Activated CD8-positive, alpha-beta memory T cell treated with anti-CD3 and anti-CD28 coated beads, Interleukin-2, amount 50 U/mL, for 4 hours (primary cell): ENCODE measurements at regions not wholly inside any gene's neighbourhood (a gene's known extent, or its start where the extent isn't known, plus 50 kb on each side); places are given as distances from the start of the nearest gene placed in this dataset.

Experiments
- DNase-seq: peaks from one replicate; pipeline ENCODE4 v3.0.0-alpha.2; 2020

DNA sequence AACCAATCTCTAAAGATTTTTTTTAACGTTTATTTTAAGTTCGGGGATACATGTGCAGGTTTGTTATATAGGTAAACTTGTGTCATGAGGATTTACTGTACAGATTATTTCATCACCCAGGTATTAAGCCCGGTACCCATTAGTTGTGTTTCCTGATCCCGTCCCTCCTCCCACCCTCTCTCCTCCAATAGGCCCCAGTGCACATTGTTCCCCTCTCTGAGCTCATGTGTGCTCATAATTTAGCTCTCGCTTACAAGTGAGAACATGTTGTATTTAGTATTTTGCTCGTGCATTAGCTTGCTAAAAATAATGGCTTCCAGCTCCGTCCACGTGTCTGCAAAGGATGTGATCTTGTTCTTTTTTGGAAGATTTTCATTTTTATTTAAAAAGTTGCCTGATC is 2309.4 kb upstream of the AGA start:
- no peak for DNase-seq

DNA sequence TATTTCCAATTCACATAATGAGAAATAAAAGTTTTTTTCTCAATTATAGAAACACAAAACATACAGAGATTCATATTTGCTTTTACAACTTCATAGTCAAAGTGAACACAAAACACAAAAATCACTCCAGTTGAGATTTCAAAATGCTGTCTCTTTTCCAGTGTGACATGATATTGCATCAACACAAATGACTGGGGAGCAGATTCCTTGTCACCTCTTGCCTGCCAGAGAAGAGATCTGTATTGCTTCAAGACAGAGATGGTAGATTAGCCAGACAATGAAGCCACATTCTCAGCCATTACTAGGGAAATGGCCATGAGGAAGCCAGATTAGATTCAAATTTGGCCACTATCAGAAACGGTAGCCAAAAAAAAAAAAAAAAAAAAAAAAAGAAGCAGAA is 2313.1 kb upstream of the AGA start:
- DNase-seq, result no peak

DNA sequence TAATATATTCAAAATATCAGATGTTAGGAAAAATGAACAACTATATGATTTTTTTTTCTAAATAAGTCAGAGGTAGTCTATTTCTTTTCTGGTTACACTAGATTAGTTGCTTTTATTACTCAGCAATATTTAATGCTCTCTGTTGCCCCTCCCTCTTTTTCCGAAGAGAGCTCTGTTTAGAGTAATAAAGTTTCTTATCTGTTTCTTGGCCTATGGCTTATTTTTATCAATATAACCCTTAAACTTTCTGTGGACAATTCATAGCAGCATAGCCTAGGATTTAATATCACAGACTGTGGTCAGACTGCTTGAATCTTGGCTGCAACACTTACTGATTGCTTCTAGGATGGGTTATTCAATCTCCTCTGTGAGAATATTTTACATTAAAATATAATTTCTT is 2315.4 kb upstream of the AGA start:
- no peak for DNase-seq

GRCh38 chr4:179762840-179763239 is 2320.6 kb upstream of the AGA start:
- no peak for DNase-seq

- no peak for DNase-seq
Observed at GRCh38 chr4:179766938-179767337, 2324.7 kb upstream of the AGA start.

GRCh38 chr4:179768996-179769395 is 2326.8 kb upstream of the AGA start:
- DNase-seq, result no peak

- DNase-seq, result no peak
Observed at GRCh38 chr4:179797738-179798137, 2355.5 kb upstream of the AGA start.

DNA sequence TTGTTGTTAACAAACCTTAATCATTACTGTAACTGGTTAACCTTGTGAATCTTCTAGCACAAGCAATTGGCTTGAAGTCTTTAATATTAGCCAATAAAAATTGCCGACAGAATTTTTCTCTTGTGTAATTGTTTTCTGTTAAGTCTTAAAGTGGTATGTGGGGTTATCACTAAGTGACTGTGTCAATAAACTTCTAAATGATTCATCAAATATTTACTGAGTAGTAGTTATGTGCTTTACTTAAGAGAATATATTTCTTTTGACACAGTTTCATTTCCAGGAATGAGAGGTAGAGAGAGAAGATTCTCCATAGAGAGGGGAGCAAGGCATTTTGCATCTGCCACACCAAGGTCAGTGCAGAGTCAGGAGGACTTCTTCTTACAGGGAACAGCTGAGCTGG is 2361.6 kb upstream of the AGA start:
- no peak for DNase-seq

DNA sequence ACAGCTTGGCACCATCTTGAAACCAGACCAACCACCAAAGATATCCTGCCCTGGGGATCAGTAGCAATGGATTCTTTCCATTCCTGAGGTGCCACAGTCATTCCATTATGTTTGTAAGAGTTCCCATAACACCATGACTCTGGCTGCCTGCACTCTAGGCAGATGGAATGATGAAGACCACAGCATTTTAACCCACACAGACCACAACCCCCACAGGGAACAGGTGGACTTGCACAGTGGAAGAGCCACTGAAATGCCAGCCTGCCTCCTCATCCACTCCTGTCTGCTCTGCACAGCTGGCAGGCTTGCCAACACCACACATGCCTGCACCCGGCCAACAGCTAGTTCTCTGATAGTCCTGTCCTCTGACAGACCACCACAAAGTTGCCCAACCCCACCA is 2362.2 kb upstream of the AGA start:
- no peak for DNase-seq

DNA sequence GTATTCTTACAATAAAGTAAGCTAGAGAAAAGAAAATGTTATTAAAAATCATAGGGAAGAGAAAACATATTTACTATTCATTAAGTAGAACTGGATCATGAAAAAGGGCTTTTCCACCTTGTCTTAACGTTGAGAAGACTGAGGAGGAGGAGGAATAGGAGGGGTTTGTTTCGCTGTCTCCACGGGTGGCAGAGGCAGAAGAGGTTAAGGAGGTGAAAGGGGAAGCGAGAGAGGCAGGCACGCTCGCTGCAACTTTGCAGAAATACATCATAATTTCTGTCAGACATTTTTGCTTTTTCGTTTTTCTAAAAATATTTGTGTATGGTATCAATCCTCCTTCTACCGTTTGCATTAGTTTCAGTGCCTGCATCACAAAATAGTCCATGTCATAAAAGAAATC is 2375.1 kb upstream of the AGA start:
- no peak for DNase-seq

- DNase-seq, result no peak
Observed at GRCh38 chr4:179823342-179823741, 2381.1 kb upstream of the AGA start.

- no peak for DNase-seq
Observed at GRCh38 chr4:179831274-179831673, 2389.0 kb upstream of the AGA start.

DNA sequence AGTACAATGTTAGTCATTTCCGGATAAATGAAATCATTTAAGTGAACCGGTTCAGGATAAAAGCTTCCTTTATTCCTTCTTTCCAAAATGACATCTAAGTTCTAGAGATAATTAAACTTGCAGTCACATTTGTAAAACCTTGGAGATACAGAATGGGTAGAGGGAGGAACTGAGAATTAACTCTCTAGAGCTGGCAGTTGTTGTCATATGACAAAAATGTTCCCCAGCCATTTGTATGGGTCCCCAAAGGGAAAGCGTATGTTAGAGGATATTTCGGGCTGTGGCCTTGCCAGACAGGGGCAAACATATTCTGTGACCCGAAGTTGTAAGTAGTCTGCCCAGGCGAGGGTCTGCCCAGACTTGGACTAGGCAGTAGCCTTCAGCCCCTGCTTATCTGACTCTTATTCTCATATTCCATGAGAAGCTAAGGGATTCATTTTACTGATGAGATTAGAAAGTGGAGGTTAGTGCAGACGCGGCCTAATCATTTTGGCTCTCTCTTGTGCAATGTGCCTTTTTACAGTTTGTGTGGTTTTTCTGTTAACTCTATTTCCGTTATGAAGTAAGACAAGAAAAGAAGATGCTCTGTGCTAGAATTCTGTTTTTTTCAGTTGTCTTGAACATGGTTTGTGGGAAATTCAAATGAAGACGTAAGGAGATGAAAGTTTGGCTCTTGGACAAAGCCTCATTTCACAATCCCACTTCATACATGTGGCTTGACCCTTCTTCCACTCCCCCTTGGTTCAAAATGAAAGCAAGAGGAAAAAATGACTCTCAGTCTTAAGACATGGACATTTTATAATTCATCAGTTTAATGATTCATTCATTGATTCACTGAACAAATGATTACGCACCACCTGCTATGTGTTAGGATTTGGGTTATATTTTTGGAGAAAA is 2394.2 kb upstream of the AGA start:
- no peak for DNase-seq

DNA sequence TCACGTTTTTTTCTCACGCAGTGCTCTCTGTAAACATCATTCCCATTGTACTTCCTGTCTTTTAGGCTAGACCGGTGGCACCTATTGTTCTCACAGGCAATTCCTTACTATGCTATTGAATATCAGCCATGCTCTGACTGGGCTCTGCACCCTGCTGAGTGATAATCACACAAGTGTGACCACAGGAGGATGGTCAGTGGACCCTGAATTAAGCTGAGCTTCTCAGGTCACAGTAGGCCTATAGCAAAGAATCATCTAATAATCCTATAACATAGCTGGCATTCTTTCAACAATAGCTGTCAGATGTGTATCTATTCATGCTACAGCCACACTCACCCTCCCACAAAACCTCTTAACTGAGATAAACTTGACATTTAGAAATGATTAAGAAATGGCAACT is 2399.8 kb upstream of the TENM3 start:
- DNase-seq, result no peak

DNA sequence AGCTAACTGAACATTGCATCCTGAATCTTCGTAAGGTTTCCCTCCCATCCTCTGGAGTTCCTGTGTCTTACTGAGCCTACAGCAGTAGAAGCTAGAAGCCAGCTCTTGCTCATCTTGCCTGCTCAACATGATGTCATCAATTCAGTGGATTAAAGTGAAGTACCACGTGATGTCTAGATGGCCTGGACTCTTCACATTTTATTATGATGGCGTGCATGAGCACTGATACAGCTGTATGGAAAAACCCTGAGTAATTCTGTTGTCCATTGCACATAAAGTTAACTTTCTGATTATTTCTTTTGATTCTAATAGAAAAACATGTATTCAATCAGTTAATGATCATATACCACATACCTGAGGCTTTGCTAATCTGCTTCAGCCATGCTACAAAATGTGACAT is 2387.7 kb upstream of the TENM3 start:
- no peak for DNase-seq

DNA sequence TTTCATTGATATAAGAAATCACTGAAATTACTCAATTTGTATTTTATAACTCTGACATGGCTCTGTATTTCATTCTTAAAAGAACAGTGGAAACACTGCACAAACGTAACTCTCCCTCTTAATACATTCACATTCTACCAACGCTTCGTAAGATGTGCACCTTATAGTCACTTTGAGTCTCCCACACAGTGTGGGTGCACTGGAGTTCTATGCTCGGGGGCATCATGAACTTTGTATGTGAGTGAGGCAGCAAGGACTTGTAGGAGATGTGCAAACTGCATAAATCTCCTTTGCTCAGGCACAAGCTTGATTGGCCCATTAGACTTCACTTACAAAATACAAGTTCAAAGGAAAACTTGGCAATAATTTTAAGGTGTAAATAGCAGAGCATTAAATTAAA is 2385.0 kb upstream of the TENM3 start:
- DNase-seq, result no peak

DNA sequence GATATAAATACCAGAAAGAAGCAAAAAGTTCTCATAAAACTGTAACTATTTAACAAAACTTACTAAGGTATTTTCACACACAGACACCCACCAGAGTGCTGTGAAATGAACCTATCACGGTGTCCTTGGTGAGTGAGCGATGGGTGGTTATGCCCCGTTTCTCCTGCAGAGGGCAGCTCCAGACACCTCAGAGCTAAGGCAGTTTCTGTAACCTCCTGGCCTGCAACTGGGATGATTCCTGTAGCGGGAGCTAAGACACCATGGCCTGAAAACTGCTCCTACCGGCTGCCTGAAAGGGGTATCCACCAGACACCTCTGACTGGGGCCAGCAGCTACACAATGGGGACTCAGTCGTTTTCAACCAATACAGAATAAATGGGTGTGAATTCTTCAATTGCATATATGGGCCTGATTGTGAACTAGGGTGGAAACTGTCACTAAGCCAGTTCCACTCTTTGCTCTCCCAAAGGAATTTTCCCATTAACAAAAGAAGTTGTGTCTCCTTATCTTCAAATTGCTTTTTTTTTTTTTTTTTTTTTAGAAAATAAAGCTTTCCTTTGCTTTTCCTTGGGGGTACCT is 2375.8 kb upstream of the TENM3 start:
- DNase-seq, result no peak

DNA sequence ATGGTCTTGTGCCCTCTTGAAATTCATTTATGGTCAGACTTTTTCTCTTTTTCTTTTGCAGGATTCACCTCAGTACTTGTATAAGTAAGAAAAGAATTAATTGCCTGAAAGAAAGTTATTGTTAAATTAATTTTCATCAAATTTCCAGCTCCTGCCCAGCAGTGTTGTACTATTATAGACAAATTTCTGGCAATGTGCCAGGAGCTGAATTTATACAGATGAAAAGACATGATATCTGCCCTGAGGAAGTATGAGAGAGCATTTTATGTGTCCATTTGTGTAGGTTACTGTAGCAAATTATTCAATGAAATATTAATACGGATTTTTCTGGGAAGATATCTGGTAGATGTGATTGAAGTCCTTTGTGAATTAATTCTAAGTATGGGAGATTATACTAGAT is 2371.5 kb upstream of the TENM3 start:
- no peak for DNase-seq

- no peak for DNase-seq
Observed at GRCh38 chr4:179872755-179873154, 2370.4 kb upstream of the TENM3 start.

DNA sequence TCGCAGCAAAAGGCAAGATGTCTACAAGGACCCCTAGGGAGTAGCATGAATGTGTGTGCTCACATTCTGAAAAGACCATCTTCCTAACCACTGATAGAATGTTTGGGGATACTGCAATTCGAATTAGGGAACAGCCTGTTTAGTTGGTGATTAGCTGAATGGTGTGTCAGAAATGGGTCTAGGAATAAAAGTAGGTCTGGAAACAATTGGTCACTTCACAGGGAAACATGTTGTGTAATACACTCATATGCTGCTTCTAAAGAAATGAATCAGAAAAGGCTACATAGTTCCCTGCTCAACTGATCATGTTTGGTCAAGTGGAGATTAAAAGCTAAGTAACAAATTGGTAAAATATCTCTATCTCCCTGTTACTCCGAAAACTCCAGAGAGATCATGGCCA is 2362.4 kb upstream of the TENM3 start:
- DNase-seq, result no peak

DNA sequence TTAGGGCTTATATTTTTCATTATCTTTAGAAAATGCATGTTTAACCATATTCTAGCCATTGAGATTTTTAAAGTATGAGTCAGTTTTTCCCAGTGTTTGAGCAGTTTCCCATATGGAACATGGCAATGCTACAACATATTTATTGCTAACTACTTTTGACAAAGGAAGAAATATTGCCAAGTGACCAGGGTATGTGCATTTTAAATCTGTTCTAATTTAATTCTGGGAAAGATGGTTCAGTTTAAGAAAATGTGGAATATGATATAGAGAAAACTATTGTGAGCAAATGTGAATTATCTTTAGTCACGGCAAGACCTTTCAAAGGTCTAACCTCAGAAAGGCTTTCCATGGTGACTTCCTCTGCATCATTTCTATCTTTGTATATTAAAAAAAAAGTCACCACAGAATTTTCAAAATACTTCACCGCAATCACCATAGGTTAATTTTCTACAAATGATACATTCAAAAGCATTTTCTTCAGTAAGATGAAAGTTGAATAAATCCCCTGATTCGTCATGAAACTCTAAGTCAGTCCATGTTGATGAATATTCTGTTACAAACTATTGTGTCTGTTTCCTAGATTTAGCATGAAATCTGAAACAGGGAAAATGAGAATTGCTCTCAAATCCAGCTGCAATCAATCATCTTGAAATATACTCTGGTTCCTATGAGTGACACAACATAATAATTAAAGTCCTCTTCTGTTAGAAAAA is 2349.0 kb upstream of the TENM3 start:
- DNase-seq, result no peak

GRCh38 chr4:179919587-179919986 is 2323.6 kb upstream of the TENM3 start:
- no peak for DNase-seq

DNA sequence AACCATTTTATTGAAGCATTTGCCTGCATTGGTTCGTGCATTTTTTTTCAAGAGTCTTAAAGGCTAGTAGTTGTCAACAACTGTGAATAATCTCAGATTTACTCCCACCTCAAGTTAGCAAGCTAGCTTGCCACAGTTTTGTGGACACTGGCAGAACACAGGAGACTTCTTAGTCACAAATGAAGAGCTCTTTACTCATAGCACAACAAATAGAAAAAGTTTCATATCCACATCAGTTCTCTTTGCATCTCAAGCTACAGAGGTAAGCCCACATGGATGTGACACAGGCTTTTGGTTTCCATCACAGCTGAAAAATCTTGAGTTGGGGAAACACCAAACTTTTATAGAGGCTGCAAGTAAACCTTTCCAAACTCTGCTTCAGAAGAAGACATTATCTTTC is 2315.7 kb upstream of the TENM3 start:
- DNase-seq, result no peak

- DNase-seq, result no peak
Observed at GRCh38 chr4:179941911-179942310, 2301.3 kb upstream of the TENM3 start.
